NCI-H748 treated with DMSO at 0.1 percent for 48 hours (cell line): ENCODE measurements at regions not wholly inside any gene's neighbourhood (a gene's known extent, or its start where the extent isn't known, plus 50 kb on each side); places are given as distances from the start of the nearest gene placed in this dataset.
"Not testable (repeated sequence)": the region's sequence is repeated elsewhere in the genome, so short reads cannot be mapped to it uniquely, and the experiment has no call there.

Experiments
- DNase-seq: peaks from one replicate; lab custom pipeline; 2025; lab: John Stamatoyannopoulos, UW

GRCh38 chr2:35538796-35539195 is 816.8 kb upstream of the CRIM1 start:
- DNase-seq = no peak

DNA sequence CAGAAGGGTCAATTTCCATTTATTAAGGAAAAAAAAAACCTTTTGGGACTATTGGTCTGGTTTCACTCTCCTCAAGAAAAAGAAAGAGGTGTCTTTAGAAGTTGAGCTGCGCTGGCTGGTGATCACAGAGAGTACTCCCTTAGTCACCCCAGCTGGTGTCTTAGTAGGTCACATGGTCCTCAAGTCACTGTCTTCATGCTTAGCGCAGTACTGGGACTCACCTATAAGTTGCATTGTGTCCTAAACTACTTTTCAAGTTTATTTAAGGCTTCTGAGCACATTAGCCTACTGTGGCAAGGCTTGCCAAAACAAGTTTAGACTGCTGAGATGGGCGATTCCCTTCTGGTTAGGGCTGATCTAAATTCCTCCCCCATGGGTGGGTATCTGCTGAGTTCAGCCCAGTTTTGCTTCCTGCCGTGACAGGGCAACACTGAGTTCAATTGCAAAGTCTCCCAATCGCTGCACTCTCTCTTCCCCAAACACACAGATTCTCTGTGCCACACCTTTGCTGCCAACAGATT is 824.9 kb upstream of the CRIM1 start:
- no peak for DNase-seq

DNA sequence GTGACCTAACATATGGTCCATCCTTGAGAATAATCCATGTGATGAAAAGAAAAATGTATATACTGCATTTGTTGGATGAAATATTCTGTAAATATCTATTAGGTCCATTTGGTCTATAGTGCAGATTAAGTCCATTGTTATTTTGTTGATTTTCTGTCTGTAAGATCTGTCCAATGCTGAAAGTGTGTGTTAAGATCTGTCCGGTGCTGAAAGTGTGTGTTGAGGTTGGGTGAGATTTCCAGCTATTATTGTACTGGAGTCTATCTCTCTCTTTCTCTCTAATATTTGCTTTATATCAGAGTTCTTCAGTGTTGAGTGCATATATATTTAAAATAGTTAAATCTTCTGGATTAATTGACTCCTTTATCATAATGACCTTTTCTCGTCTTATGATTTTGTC is 828.8 kb upstream of the CRIM1 start:
- no peak for DNase-seq

- no peak for DNase-seq
Measured at GRCh38 chr2:35522450-35522849, 833.1 kb upstream of the CRIM1 start.

DNA sequence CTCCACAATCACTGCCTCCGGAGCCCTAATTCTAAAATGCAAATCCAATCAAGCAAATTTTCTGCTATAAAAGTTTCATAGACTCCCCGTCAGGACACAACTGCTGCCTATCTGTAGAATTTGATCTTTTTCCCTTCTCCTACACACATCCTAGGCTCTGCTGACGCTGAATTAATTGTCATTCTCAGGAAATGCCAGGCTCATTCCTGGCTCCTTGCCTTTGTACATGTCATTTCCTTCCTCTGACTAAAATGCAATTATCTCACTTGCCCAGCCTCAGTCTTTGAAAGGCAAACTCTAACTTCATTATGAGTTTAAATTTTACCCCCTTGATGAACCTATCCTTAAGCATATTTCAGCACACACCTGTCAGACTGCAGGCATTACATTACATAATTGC is 844.9 kb upstream of the CRIM1 start:
- no peak for DNase-seq

DNA sequence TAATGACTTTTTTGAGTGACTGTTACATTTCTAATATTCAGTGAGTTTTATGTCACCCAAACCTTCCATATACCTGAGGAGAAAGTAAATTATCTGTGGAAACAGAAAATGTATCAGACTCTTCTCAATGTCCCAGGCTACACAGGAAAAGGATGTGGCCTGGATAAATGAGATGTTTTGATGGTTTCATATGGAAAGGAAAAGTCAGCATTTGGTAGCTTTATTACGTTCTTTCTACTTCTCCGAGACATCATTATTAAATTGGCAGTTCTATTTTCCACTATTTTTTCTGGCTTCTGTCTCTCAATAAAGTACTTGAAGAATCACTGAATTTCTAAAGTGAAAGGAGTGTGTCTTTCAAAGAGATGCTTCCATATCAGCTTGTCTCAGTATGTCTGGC is 847.0 kb upstream of the CRIM1 start:
- no peak for DNase-seq

- no peak for DNase-seq
Measured at GRCh38 chr2:35504419-35504818, 851.2 kb upstream of the CRIM1 start.

DNA sequence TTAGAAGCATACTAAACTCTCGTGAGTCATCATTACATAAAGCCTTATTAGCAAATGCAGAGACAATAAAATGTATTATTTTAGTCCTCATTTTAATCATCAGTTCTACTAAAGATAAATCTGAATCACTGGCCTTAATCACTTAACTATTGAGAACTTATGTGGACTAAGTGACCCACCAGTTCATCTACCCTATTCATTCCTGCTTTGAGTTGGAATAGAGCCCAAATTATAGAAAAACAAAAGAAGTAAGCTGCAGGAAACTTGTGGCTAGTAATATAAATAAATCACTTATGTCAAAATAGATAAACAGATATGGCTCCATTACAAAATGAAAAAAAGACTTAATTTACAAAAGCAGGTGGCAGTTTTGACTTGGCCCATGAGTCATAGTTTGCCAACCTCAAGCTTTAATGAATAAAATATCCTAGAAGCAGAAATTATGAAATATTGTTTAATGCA is 851.8 kb upstream of the CRIM1 start:
- DNase-seq = no peak

- no peak for DNase-seq
Measured at GRCh38 chr2:35503311-35503710, 852.3 kb upstream of the CRIM1 start.

- DNase-seq = no peak
Measured at GRCh38 chr2:35501076-35501475, 854.5 kb upstream of the CRIM1 start.

- DNase-seq = no peak
Measured at GRCh38 chr2:35496022-35496421, 859.6 kb upstream of the CRIM1 start.

DNA sequence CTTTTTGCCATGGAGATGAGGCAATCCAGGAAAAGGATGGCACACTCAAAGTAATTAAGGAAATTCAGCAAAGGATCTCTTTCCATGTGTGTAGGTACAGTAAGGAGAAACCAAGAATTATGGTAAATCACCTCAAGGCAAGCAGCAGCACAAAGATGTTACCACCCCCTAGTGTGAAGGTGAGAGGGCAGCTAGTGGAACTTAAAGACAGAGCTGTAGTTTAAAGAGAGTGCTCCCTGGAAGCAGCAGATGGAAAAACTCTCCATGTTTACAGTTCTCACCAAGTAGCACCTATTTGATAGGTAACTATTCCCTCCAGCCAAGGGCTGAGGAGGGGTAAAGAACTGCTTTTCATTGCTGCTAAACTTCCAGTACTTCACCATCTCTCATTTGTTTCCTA is 860.4 kb upstream of the CRIM1 start:
- DNase-seq = no peak

GRCh38 chr2:35478121-35478520 is 877.5 kb upstream of the CRIM1 start:
- DNase-seq = not testable (repeated sequence)

- no peak for DNase-seq
Measured at GRCh38 chr2:35468245-35468644, 887.3 kb upstream of the CRIM1 start.

DNA sequence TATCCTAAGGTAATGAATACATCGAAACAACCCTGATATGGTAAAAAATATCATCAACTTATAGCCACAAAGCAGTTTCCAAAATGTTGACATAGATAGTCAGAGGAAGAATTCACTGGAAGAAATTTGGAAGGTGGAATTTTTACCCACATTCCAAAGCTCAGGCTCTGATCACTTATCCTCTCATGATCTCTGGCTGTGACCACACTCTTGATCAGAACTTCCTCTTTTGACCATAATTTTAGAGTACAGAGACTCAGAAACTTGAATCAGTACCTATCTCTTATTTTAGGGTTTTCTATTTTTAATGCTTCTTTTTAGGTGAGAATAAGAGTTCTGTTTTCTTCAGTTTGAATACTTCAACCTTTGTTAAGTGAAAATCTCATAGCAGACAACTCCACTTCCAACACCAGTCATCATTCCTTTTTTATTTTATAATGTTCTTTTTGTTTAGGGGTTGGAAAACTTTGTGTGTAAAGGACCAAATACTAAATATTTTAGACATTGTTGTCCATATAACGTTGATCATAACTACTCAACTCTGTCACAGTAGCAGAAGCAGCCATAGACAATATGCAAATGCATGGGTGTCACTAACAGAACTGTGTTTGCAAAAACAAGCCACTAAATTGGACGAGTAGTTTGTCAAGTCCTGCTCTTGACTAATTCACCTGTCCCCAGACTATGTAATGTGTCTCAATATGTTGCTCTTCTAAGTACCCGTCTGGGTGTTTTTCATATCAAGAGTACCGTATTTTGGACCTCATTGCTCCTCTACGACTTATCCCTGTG is 891.6 kb upstream of the CRIM1 start:
- DNase-seq = no peak

GRCh38 chr2:35462226-35462998 is 893.2 kb upstream of the CRIM1 start:
- no peak for DNase-seq

DNA sequence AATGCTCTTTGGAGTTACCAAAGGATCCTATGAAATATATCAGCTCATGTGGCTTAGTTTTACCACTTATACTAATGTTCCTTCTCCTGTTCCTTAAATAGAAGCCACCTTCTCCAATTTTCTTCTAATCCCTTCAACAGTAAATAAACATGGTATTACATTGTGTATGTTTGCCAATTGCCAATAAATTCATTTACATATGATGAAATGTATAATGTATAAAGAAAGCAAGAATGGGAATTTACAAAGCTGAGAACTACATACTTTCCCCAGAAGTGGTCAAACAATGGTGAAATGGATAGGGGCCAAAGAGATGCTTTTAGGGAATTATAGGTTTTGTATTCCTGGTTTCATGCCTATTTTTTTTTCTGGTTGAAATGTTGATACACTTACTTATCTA is 894.2 kb upstream of the CRIM1 start:
- DNase-seq = no peak

DNA sequence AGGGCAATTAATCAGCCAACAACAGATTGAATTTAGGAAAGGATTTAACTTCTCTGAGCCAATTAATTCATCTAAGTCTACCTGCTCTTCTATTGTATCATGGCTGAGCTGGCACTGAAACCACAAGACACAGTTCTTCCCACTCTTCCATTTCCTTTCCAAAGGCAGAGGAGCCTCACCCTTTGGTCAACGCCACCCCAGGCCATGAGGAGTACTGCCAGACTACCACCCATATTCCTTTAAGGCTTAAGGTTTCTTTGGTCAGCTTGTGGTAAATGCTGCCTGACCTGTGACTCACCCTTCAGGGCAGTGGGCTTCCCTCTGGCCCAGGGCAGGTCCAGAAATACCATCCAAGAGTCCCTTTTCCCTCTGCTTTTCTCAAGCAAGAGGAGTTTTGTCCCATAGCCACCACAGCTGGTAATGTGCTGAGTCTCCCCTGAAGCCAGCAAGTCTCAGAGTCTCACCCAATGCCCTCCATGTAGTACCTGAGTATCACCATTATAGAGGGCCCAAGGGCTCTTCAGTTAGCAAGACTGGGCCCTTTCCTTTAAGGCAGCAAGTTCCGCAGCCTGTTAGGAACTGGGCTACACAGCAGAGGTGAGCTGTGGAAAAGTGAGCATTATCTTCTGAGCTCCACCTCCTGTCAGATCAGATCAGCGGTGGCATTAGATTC is 900.5 kb upstream of the CRIM1 start:
- DNase-seq = no peak

- no peak for DNase-seq
Measured at GRCh38 chr2:35447821-35448220, 907.8 kb upstream of the CRIM1 start.

GRCh38 chr2:35447215-35447614 is 908.4 kb upstream of the CRIM1 start:
- DNase-seq = no peak

DNA sequence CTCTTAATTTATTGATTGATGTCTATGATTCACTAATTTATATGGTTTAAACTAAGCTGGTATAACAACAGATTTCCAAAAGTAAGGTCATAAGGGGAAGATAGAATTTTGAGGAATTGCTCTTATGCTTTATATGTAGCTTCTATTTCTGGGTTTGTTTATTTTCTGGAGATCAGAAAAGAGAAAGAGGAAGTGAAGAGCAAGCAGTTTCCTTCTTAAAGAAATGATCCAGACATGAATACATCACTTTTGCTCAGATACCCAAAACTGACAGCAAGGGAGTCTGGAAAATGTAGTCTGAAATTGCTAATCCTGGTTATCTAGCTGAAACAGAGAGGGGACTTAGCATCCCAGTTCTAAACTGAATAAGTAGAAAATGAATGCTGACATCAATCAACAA is 912.5 kb upstream of the CRIM1 start:
- no peak for DNase-seq

- not testable (repeated sequence) for DNase-seq
Measured at GRCh38 chr2:35441575-35441974, 914.0 kb upstream of the CRIM1 start.

DNA sequence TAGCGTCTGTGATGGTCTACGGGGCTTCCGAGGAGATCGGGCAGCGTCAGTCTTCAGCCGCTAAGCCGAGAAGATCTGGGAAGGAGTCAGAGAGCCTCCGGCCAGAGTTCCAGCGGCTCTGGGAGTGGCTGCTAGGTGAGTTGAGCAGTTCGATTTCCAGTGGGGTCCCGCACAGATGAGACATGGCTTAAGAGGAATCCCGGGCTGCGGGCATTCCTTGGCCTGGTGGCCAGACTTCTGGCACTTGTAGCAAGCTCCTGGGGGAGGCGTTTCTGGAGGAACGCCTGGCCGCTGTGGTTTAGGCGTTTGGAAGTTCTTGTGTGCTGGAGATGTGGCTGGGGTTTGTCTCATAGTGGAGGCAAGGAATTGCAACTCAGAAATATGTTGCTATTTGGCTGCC is 915.3 kb upstream of the CRIM1 start:
- not testable (repeated sequence) for DNase-seq
